IMR-90 (cell line): ENCODE measurements at regions not wholly inside any gene's neighbourhood (a gene's known extent, or its start where the extent isn't known, plus 50 kb on each side); places are given as distances from the start of the nearest gene placed in this dataset.

Source experiments
- CEBPB ChIP-seq: IDR thresholded peaks from 2 replicates; pipeline ENCODE4 v1.6.1; 2012; ENCODE audit warnings: low read depth, low read length, improper control_type of control experiment
- CHD1 ChIP-seq: IDR thresholded peaks from 2 replicates; pipeline ENCODE4 v1.6.1; 2012; ENCODE audit warnings: low read depth, low read length, improper control_type of control experiment
- FOS ChIP-seq: fragments of 150-350 bp; IDR thresholded peaks from 2 replicates; pipeline ENCODE4 v1.6.1; 2016; ENCODE audit warnings: low read depth, low read length
- MAZ ChIP-seq: IDR thresholded peaks from 2 replicates; pipeline ENCODE4 v1.6.1; 2012; ENCODE audit warnings: low read depth, mild to moderate bottlenecking, low read length, improper control_type of control experiment, moderate library complexity, borderline replicate concordance
- MXI1 ChIP-seq: IDR thresholded peaks from 2 replicates; pipeline ENCODE4 v1.6.1; 2012; ENCODE audit warnings: low read depth, mild to moderate bottlenecking, low read length, moderate library complexity, borderline replicate concordance
- NFE2L2 ChIP-seq: fragments of 150-350 bp; IDR thresholded peaks from 2 replicates; pipeline ENCODE4 v1.6.1; 2016; ENCODE audit warnings: low read depth, mild to moderate bottlenecking, low read length
- POLR2A ChIP-seq: IDR thresholded peaks from 2 replicates; pipeline ENCODE4 v1.6.1; 2012; ENCODE audit warnings: mild to moderate bottlenecking, low read depth, low read length
- RAD21 ChIP-seq: IDR thresholded peaks from 2 replicates; pipeline ENCODE4 v1.6.1; 2012; ENCODE audit warnings: low read length, improper control_type of control experiment
- RCOR1 ChIP-seq: IDR thresholded peaks from 2 replicates; pipeline ENCODE4 v1.6.1; 2012; ENCODE audit warnings: mild to moderate bottlenecking, low read length, improper control_type of control experiment; ENCODE audit not compliant: insufficient replicate concordance
- RFX5 ChIP-seq: IDR thresholded peaks from 2 replicates; pipeline ENCODE4 v1.8.0; 2012; ENCODE audit warnings: low read depth, mild to moderate bottlenecking, low read length, moderate library complexity
- TF ChIP-seq, protein P1 (sequence below): conservative IDR thresholded peaks from 2 replicates; pipeline ENCODE4 v1.5.1; 2012; ENCODE audit warnings: mild to moderate bottlenecking, low read depth, low read length, improper control_type of control experiment
- TF ChIP-seq, protein P2 (sequence below): fragments of 150-350 bp; IDR thresholded peaks from 2 replicates; pipeline ENCODE4 v1.6.1; 2016; ENCODE audit warnings: low read depth, mild to moderate bottlenecking, low read length, moderate library complexity, borderline replicate concordance
- TF ChIP-seq, protein P3 (sequence below): fragments of 150-350 bp; IDR thresholded peaks from 2 replicates; pipeline ENCODE4 v1.6.1; 2017; ENCODE audit warnings: mild to moderate bottlenecking, antibody characterized with exemption, low read length, low read depth

DNA sequence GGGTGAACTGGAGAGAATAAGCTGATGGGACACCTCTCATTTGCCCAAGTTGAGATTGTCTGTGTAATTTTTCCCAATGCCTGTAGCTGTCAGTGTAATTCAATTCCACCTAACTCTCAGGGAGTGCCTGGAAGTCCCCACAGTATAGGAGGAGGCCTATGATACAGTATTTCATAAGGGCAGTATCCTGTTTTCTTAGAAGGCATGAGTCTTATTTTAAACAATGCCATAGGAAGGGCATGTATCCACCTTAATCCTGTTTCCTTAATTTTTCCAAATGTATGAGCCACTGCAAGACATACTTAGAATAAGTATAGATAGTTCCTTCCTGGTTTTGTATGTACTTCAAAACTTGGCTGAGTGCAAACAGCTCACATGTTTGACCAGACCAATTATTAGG lies 226.6 kb upstream of the USP9Y start:
- TF ChIP-seq, protein P1, sequence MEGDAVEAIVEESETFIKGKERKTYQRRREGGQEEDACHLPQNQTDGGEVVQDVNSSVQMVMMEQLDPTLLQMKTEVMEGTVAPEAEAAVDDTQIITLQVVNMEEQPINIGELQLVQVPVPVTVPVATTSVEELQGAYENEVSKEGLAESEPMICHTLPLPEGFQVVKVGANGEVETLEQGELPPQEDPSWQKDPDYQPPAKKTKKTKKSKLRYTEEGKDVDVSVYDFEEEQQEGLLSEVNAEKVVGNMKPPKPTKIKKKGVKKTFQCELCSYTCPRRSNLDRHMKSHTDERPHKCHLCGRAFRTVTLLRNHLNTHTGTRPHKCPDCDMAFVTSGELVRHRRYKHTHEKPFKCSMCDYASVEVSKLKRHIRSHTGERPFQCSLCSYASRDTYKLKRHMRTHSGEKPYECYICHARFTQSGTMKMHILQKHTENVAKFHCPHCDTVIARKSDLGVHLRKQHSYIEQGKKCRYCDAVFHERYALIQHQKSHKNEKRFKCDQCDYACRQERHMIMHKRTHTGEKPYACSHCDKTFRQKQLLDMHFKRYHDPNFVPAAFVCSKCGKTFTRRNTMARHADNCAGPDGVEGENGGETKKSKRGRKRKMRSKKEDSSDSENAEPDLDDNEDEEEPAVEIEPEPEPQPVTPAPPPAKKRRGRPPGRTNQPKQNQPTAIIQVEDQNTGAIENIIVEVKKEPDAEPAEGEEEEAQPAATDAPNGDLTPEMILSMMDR: no peak
- TF ChIP-seq RAD21: no peak
- TF ChIP-seq, protein P2, sequence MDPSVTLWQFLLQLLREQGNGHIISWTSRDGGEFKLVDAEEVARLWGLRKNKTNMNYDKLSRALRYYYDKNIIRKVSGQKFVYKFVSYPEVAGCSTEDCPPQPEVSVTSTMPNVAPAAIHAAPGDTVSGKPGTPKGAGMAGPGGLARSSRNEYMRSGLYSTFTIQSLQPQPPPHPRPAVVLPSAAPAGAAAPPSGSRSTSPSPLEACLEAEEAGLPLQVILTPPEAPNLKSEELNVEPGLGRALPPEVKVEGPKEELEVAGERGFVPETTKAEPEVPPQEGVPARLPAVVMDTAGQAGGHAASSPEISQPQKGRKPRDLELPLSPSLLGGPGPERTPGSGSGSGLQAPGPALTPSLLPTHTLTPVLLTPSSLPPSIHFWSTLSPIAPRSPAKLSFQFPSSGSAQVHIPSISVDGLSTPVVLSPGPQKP: no peak
- no peak for TF ChIP-seq POLR2A
- TF ChIP-seq RCOR1: no peak
- TF ChIP-seq MAZ: no peak
- no peak for TF ChIP-seq NFE2L2
- TF ChIP-seq RFX5: no peak
- TF ChIP-seq, protein P3, sequence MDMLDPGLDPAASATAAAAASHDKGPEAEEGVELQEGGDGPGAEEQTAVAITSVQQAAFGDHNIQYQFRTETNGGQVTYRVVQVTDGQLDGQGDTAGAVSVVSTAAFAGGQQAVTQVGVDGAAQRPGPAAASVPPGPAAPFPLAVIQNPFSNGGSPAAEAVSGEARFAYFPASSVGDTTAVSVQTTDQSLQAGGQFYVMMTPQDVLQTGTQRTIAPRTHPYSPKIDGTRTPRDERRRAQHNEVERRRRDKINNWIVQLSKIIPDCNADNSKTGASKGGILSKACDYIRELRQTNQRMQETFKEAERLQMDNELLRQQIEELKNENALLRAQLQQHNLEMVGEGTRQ: no peak
- TF ChIP-seq CEBPB: no peak
- no peak for TF ChIP-seq CHD1
- TF ChIP-seq FOS: no peak
- TF ChIP-seq MXI1: no peak
